GM23338 (cell line): ENCODE measurements at regions not wholly inside any gene's neighbourhood (a gene's known extent, or its start where the extent isn't known, plus 50 kb on each side); places are given as distances from the start of the nearest gene placed in this dataset.

Experiments
- ATAC-seq: fragments of 200-7000 bp; cut with Tn5 transposase; 3 replicates; pipeline ENCODE4 v1.9.1; 2020
- DNase-seq: peaks from one replicate; pipeline ENCODE4 v3.0.0-alpha.2; 2015; ENCODE audit warnings: low spot score
- H2AFZ ChIP-seq: fragments of 200-600 bp; sonication (generic); 2 replicates; pipeline ENCODE4 v1.8.0; 2016; ENCODE audit warnings: antibody characterized with exemption, mild to moderate bottlenecking, moderate library complexity
- H3F3A ChIP-seq: fragments of 200-600 bp; sonication (generic); replicated peaks from 2 replicates; pipeline ENCODE4 v1.8.0; 2017; ENCODE audit warnings: antibody characterized with exemption, mixed run types, low read depth
- H3K27ac ChIP-seq: fragments of 200-600 bp; sonication (generic); 2 replicates; pipeline ENCODE4 v1.6.1; 2016; ENCODE audit warnings: low read depth
- H3K27me3 ChIP-seq: fragments of 200-600 bp; sonication (generic); 2 replicates; pipeline ENCODE4 v1.8.0; 2016; ENCODE audit warnings: mild to moderate bottlenecking, mixed run types, moderate library complexity; ENCODE audit not compliant: insufficient read depth
- H3K36me3 ChIP-seq: fragments of 200-600 bp; sonication (generic); 2 replicates; pipeline ENCODE4 v1.8.0; 2016; ENCODE audit warnings: mild to moderate bottlenecking; ENCODE audit not compliant: insufficient read depth
- H3K4me1 ChIP-seq: fragments of 200-600 bp; sonication (generic); 2 replicates; pipeline ENCODE4 v1.8.0; 2016; ENCODE audit warnings: mild to moderate bottlenecking, moderate library complexity; ENCODE audit not compliant: insufficient read depth
- H3K4me2 ChIP-seq: fragments of 200-600 bp; sonication (generic); 2 replicates; pipeline ENCODE4 v1.7.1; 2017; ENCODE audit warnings: mixed run types
- H3K4me3 ChIP-seq: fragments of 200-600 bp; sonication (generic); 2 replicates; pipeline ENCODE4 v1.6.1; 2016; ENCODE audit warnings: mixed run types
- H3K79me2 ChIP-seq: fragments of 200-600 bp; sonication (generic); replicated peaks from 2 replicates; pipeline ENCODE4 v1.8.0; 2017; ENCODE audit warnings: mild to moderate bottlenecking; ENCODE audit not compliant: insufficient read depth
- H3K9me2 ChIP-seq: fragments of 200-600 bp; sonication (generic); 2 replicates; pipeline ENCODE4 v1.8.0; 2017; ENCODE audit not compliant: insufficient read depth
- H4K20me1 ChIP-seq: fragments of 200-600 bp; sonication (generic); replicated peaks from 2 replicates; pipeline ENCODE4 v1.8.0; 2017; ENCODE audit warnings: mild to moderate bottlenecking; ENCODE audit not compliant: insufficient read depth
- H3K27ac Mint-ChIP-seq: 2 replicates; pipeline ENCODE4 v1.8.0; 2020; ENCODE audit warnings: inconsistent platforms, mild to moderate bottlenecking, moderate library complexity, mixed read lengths
- H3K27me3 Mint-ChIP-seq: 3 replicates; pipeline ENCODE4 v1.8.0; 2022; ENCODE audit warnings: low read depth, mild to moderate bottlenecking, moderate library complexity, mixed read lengths, inconsistent platforms; ENCODE audit not compliant: insufficient read depth, poor library complexity
- H3K36me3 Mint-ChIP-seq: 3 replicates; pipeline ENCODE4 v1.8.0; 2021; ENCODE audit warnings: low read depth, mild to moderate bottlenecking, inconsistent platforms, moderate library complexity, mixed read lengths
- H3K4me1 Mint-ChIP-seq: 3 replicates; pipeline ENCODE4 v1.8.0; 2020; ENCODE audit warnings: mild to moderate bottlenecking, inconsistent platforms, mixed read lengths
- H3K4me3 Mint-ChIP-seq: 3 replicates; pipeline ENCODE4 v1.8.0; 2021; ENCODE audit warnings: moderate library complexity, mild to moderate bottlenecking, inconsistent platforms, mixed read lengths
- H3K9me3 Mint-ChIP-seq: 3 replicates; pipeline ENCODE4 v1.8.0; 2020; ENCODE audit warnings: moderate library complexity, mild to moderate bottlenecking, inconsistent platforms, mixed read lengths
- CREB1 ChIP-seq: fragments of 250-450 bp; sonication (Bioruptor Pico); IDR thresholded peaks from 2 replicates; pipeline ENCODE4 v1.5.0; 2020; ENCODE audit warnings: low read depth, mild to moderate bottlenecking, moderate library complexity
- CTCF ChIP-seq, 2 experiments: fragments of 200-600 bp in 1 of 2; sonication (generic) in 1 of 2; conservative IDR thresholded peaks; 2 replicates each; pipeline versions ENCODE4 v1.5.1 to v1.6.1; 2016 to 2017; ENCODE audit warnings: antibody characterized with exemption in 2 of 2, low read depth in 2 of 2, mild to moderate bottlenecking in 2 of 2, moderate library complexity in 1 of 2
- JUNB ChIP-seq: IDR thresholded peaks from one replicate; pipeline ENCODE4 v1.6.1; 2016; ENCODE audit warnings: antibody characterized with exemption; ENCODE audit not compliant: unreplicated experiment
- NANOG ChIP-seq: IDR thresholded peaks from 2 replicates; pipeline ENCODE4 v1.6.1; 2016; ENCODE audit warnings: antibody characterized with exemption, borderline replicate concordance
- POLR2AphosphoS5 ChIP-seq: IDR thresholded peaks from 2 replicates; pipeline ENCODE4 v1.6.1; 2016; ENCODE audit warnings: antibody characterized with exemption, low read depth
- ZNF114 ChIP-seq: fragments of 250-450 bp; sonication (Bioruptor Pico); IDR thresholded peaks from 2 replicates; pipeline ENCODE4 v1.5.0; 2020; ENCODE audit warnings: mild to moderate bottlenecking, moderate library complexity

DNA sequence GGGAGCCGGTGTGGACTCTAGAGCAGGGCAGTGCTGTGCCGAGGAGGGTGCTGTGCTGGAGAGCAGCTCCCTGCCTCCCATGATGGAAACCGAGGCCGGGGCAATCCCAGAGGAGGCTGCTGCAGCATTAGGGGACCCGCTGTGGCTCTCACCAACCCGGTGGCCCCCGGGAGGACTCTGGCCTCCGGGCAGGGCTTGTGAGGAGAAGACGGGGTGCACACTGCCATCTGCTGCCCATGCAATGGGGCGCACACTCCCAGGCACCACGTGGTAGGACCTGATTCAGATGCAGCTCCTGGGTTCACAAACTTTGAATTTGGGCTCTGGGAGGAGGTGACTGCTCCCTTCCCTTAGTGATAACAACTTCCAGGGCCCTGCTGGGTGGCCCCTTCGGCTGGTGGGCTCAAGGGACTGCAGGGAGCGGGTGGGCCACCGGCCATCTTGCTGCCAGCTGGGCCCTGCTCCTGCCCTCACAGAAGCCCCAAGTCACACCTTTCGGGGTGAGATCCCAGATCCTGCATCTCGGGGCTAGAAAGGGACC is 93.8 kb upstream of the FGF3 start:
- peak overlapping the region; percentile 28; the same call in 1 of the 2 replicates for H2AFZ ChIP-seq
- no peaks in the 10 kb centered on the region for H3K36me3 ChIP-seq
- H3K4me3 ChIP-seq: no peak overlapping the region
- peaks cover 1% of the 10 kb centered on the region; the same call in 1 of the 2 replicates for H3K27me3 ChIP-seq
- peak; percentile 54 for ATAC-seq
- H3F3A ChIP-seq: no peaks in the 10 kb centered on the region
- no peak for TF ChIP-seq POLR2AphosphoS5
- TF ChIP-seq CTCF (conservative IDR thresholded peaks at IDR 0.05; ENCODE audit: low read depth in 2 of 2): peak; percentile 49 to 58
- H3K9me2 ChIP-seq: no peaks in the 10 kb centered on the region
- no peaks in the 10 kb centered on the region for H3K9me3 Mint-ChIP-seq
- H4K20me1 ChIP-seq: no peaks in the 10 kb centered on the region
- no peak overlapping the region for H3K4me3 Mint-ChIP-seq
- H3K27me3 Mint-ChIP-seq: peaks cover 15% of the 10 kb centered on the region
- peaks cover 4% of the 10 kb centered on the region; the same call in 2 of the 3 replicates for H3K4me1 Mint-ChIP-seq
- H3K27ac ChIP-seq: no peak overlapping the region
- no peaks in the 10 kb centered on the region for H3K4me1 ChIP-seq
- no peaks in the 10 kb centered on the region for H3K79me2 ChIP-seq
- no peaks in the 10 kb centered on the region for H3K36me3 Mint-ChIP-seq
- H3K4me2 ChIP-seq: no peak overlapping the region
- peak; percentile 51 for DNase-seq
- no peak overlapping the region for H3K27ac Mint-ChIP-seq

DNA sequence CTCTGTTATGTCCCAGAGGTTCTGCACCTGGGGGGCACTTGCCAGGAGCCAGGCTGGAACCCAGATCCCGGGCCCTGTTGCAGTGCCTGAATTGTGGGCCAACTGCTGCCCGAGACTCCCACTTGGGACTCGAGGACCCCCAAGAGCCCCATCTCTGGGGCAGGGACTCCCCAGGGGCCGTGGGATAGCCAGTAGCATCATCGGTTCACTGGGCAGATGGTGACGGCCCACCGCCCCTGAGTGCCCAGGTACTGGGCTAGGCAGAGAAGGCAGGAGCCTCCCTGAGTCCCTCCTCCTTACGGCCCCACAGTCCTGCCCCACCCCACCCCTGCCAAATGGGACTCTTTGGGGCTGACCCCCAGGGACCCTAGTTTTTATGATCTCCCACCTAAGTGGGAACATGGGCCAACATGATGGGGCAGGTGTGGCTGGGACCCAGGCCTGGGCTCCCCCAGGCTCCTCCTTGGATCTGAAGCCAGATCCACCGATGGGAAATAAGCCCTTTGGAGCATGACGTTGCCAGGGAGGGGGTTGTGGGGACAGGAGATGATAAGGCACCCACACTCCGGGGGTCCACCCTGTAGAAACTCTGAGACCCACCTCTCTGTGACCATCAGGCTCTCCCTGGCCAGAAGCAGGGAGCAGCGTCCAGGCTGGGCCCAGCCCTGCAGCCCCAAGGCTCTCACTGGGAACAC is 94.5 kb upstream of the FGF3 start:
- no peak overlapping the region for H3K4me2 ChIP-seq
- H3K27ac ChIP-seq: no peak overlapping the region
- H3K27me3 Mint-ChIP-seq: peaks cover 17% of the 10 kb centered on the region
- no peaks in the 10 kb centered on the region for H3K36me3 Mint-ChIP-seq
- H3K9me3 Mint-ChIP-seq: no peaks in the 10 kb centered on the region
- no peak overlapping the region for H3K4me3 ChIP-seq
- no peaks in the 10 kb centered on the region for H3F3A ChIP-seq
- no peak overlapping the region for H2AFZ ChIP-seq
- no peaks in the 10 kb centered on the region for H3K79me2 ChIP-seq
- no peak for TF ChIP-seq ZNF114 (CRISPR knock-in tag)
- no peak for TF ChIP-seq JUNB
- no peak for TF ChIP-seq CREB1
- H3K27me3 ChIP-seq: peaks cover 7% of the 10 kb centered on the region; the same call in 1 of the 2 replicates
- no peak overlapping the region for H3K4me3 Mint-ChIP-seq
- H3K36me3 ChIP-seq: no peaks in the 10 kb centered on the region
- no peaks in the 10 kb centered on the region for H3K4me1 ChIP-seq
- H3K27ac Mint-ChIP-seq: no peak overlapping the region
- no peaks in the 10 kb centered on the region for H3K9me2 ChIP-seq
- DNase-seq: no peak
- peaks cover 4% of the 10 kb centered on the region; the same call in 2 of the 3 replicates for H3K4me1 Mint-ChIP-seq
- no peaks in the 10 kb centered on the region for H4K20me1 ChIP-seq
- ATAC-seq: no peak

- no peaks in the 10 kb centered on the region for H3K4me1 ChIP-seq
- DNase-seq (no peak), ATAC-seq (no peak)
- H3K27me3 ChIP-seq: peaks cover 7% of the 10 kb centered on the region; the same call in 1 of the 2 replicates
- Mint-ChIP-seq H3K4me3 (no peak overlapping the region), H3K27me3 (peaks cover 21% of the 10 kb centered on the region), H3K36me3 (no peaks in the 10 kb centered on the region), H3K27ac (no peak overlapping the region), H3K4me1 (peaks cover 4% of the 10 kb centered on the region; the same call in 2 of the 3 replicates), H3K9me3 (no peaks in the 10 kb centered on the region)
- TF ChIP-seq NANOG (no peak), CREB1 (no peak)
- H3K79me2 ChIP-seq: no peaks in the 10 kb centered on the region
- no peaks in the 10 kb centered on the region for H4K20me1 ChIP-seq
- no peaks in the 10 kb centered on the region for H3K36me3 ChIP-seq
- no peak overlapping the region for H3K4me3 ChIP-seq
- H3K9me2 ChIP-seq: no peaks in the 10 kb centered on the region
- no peak overlapping the region for H2AFZ ChIP-seq
- no peaks in the 10 kb centered on the region for H3F3A ChIP-seq
- no peak overlapping the region for H3K27ac ChIP-seq
- H3K4me2 ChIP-seq: no peak overlapping the region
Measured at GRCh38 chr11:69914286-69915150, 95.3 kb upstream of the FGF3 start.
